ENCODE measurements at regions not wholly inside any gene's neighbourhood (a gene's known extent, or its start where the extent isn't known, plus 50 kb on each side); places are given as distances from the start of the nearest gene placed in this dataset.
A peak's percentile ranks its signal among the peaks of the same experiment; 100 is the strongest.

GRCh38 chr14:71373773-71374172 lies 466.5 kb downstream of the PCNX1 start:
- in situ Hi-C loops (cut with HindIII; ENCODE audit: low sequenced_read_pairs) = no loop called here

GRCh38 chr14:71374989-71375388 lies 467.7 kb downstream of the PCNX1 start:
- no peak overlapping the region for H3K4me3 ChIP-seq (ENCODE audit: low read depth, low read length)
- no peak for DNase-seq (ENCODE audit: low read depth, low spot score)
- in situ Hi-C loops (cut with HindIII; ENCODE audit: low sequenced_read_pairs) = no loop called here
- TF ChIP-seq CTCF (IDR thresholded peaks at IDR 0.05; ENCODE audit: low read depth, low read length) = no peak

More at GRCh38 chr14:71373773-71374172, 466.5 kb downstream of the PCNX1 start:
- no peak for TF ChIP-seq CTCF (IDR thresholded peaks at IDR 0.05; ENCODE audit: low read depth, low read length)
- no peak overlapping the region for H3K4me3 ChIP-seq (ENCODE audit: low read depth, low read length)
- DNase-seq (ENCODE audit: low read depth, low spot score) = no peak

- no peak for TF ChIP-seq CTCF (IDR thresholded peaks at IDR 0.05; ENCODE audit: low read depth, low read length)
- in situ Hi-C loops (cut with HindIII; ENCODE audit: low sequenced_read_pairs) = no loop called here
Measured at GRCh38 chr14:71377099-71377498, 469.8 kb downstream of the PCNX1 start.

GRCh38 chr14:71380271-71380670 lies 473.0 kb downstream of the PCNX1 start:
- TF ChIP-seq CTCF (IDR thresholded peaks at IDR 0.05; ENCODE audit: low read depth, low read length) = no peak
- no peak overlapping the region for H3K4me3 ChIP-seq (ENCODE audit: low read depth, low read length)
- peak; percentile 58 for DNase-seq (ENCODE audit: low read depth, low spot score)
- in situ Hi-C loops (cut with HindIII; ENCODE audit: low sequenced_read_pairs) = no loop called here

More at GRCh38 chr14:71377099-71377498, 469.8 kb downstream of the PCNX1 start:
- DNase-seq (ENCODE audit: low read depth, low spot score) = no peak
- H3K4me3 ChIP-seq (ENCODE audit: low read depth, low read length) = no peak overlapping the region

- no peak for DNase-seq (ENCODE audit: low read depth, low spot score)
- no peak for TF ChIP-seq CTCF (IDR thresholded peaks at IDR 0.05; ENCODE audit: low read depth, low read length)
- H3K4me3 ChIP-seq (ENCODE audit: low read depth, low read length) = no peak overlapping the region
- in situ Hi-C loops (cut with HindIII; ENCODE audit: low sequenced_read_pairs) = no loop called here
Measured at GRCh38 chr14:71381814-71382213, 474.6 kb downstream of the PCNX1 start.

- no peak for TF ChIP-seq CTCF (IDR thresholded peaks at IDR 0.05; ENCODE audit: low read depth, low read length)
- H3K4me3 ChIP-seq (ENCODE audit: low read depth, low read length) = no peak overlapping the region
- DNase-seq (ENCODE audit: low read depth, low spot score) = no peak
- in situ Hi-C loops (cut with HindIII; ENCODE audit: low sequenced_read_pairs) = no loop called here
Measured at GRCh38 chr14:71382315-71382714, 475.1 kb downstream of the PCNX1 start.

GRCh38 chr14:71383510-71383909 lies 476.3 kb downstream of the PCNX1 start:
- in situ Hi-C loops (cut with HindIII; ENCODE audit: low sequenced_read_pairs) = no loop called here
- no peak for DNase-seq (ENCODE audit: low read depth, low spot score)
- H3K4me3 ChIP-seq (ENCODE audit: low read depth, low read length) = no peak overlapping the region
- TF ChIP-seq CTCF (IDR thresholded peaks at IDR 0.05; ENCODE audit: low read depth, low read length) = no peak

Measured in astrocyte of the spinal cord (primary cell).